ENCODE measurements at regions not wholly inside any gene's neighbourhood (a gene's known extent, or its start where the extent isn't known, plus 50 kb on each side); places are given as distances from the start of the nearest gene placed in this dataset.
"Not testable (repeated sequence)": the region's sequence is repeated elsewhere in the genome, so short reads cannot be mapped to it uniquely, and the experiment has no call there.

GRCh38 chr9:30935730-30936129 is 1448.7 kb upstream of the ACO1 start:
- Histone ChIP-seq H3K27me3 (ENCODE audit: control insufficient read depth, insufficient read depth, low read length) (no peaks in the 10 kb centered on the region), H3K9me3 (ENCODE audit: control insufficient read depth, insufficient read depth, low read depth, low read length) (no peaks in the 10 kb centered on the region), H3K4me1 (ENCODE audit: control insufficient read depth, insufficient read depth, low read length) (no peaks in the 10 kb centered on the region), H3K27ac (ENCODE audit: low read length) (no peak overlapping the region), H3K36me3 (ENCODE audit: control insufficient read depth, insufficient read depth, low read length) (no peaks in the 10 kb centered on the region), H3K4me3 (ENCODE audit: low read depth in 2 of 2, low read length in 2 of 2) (no peak overlapping the region)
- in situ Hi-C loops (cut with HindIII; ENCODE audit: low pct_unique_long_range_greater_than_20kb, low sequenced_read_pairs) (no loop called here), intact Hi-C loops (cut with micrococcal nuclease; ENCODE audit: unreplicated experiment) (no loop called here)
- CTCF ChIA-PET, result no interaction called here
- BruUV-seq (replicated peaks), result no TSS peak
- POLR2A ChIA-PET, result no interaction called here
- ATAC-seq, result no peak
- DNase-seq (ENCODE audit: low read depth, low spot score), result no peak
- TF ChIP-seq SIN3A (IDR thresholded peaks at IDR 0.05; ENCODE audit: borderline replicate concordance, insufficient read depth, low read depth, low read length), result no peak
- TF ChIP-seq POLR2AphosphoS5 (IDR thresholded peaks at IDR 0.05; ENCODE audit: low read depth, low read length), result no peak
- TF ChIP-seq TCF7L2 (IDR thresholded peaks at IDR 0.05; ENCODE audit: low read depth, low read length), result no peak
- TF ChIP-seq CTCF (IDR thresholded peaks at IDR 0.05), result no peak
- TF ChIP-seq REST (IDR thresholded peaks at IDR 0.05; ENCODE audit: insufficient read depth in 1 of 2, low read depth in 2 of 2, low read length in 1 of 2), result no peak

- in situ Hi-C loops (cut with HindIII; ENCODE audit: low pct_unique_long_range_greater_than_20kb, low sequenced_read_pairs), result no loop called here
- Histone ChIP-seq H3K36me3 (ENCODE audit: control insufficient read depth, insufficient read depth, low read length) (no peaks in the 10 kb centered on the region), H3K9me3 (ENCODE audit: control insufficient read depth, insufficient read depth, low read depth, low read length) (no peaks in the 10 kb centered on the region), H3K27ac (ENCODE audit: low read length) (no peak overlapping the region), H3K27me3 (ENCODE audit: control insufficient read depth, insufficient read depth, low read length) (no peaks in the 10 kb centered on the region), H3K4me1 (ENCODE audit: control insufficient read depth, insufficient read depth, low read length) (no peaks in the 10 kb centered on the region), H3K4me3 (ENCODE audit: low read depth in 2 of 2, low read length in 2 of 2) (no peak overlapping the region)
- ATAC-seq (no peak), DNase-seq (ENCODE audit: low read depth, low spot score) (no peak)
- ChIA-PET POLR2A (no interaction called here), CTCF (no interaction called here)
- no TSS peak for BruUV-seq (replicated peaks)
- intact Hi-C loops (cut with micrococcal nuclease; ENCODE audit: unreplicated experiment), result no loop called here
- no peak for TF ChIP-seq POLR2AphosphoS5 (IDR thresholded peaks at IDR 0.05; ENCODE audit: low read depth, low read length)
- TF ChIP-seq SIN3A (IDR thresholded peaks at IDR 0.05; ENCODE audit: borderline replicate concordance, insufficient read depth, low read depth, low read length), result no peak
- TF ChIP-seq TCF7L2 (IDR thresholded peaks at IDR 0.05; ENCODE audit: low read depth, low read length), result no peak
- no peak for TF ChIP-seq CTCF (IDR thresholded peaks at IDR 0.05)
- TF ChIP-seq REST (IDR thresholded peaks at IDR 0.05; ENCODE audit: insufficient read depth in 1 of 2, low read depth in 2 of 2, low read length in 1 of 2), result no peak
These were observed 1447.3 kb upstream of the ACO1 start for GRCh38 chr9:30937106-30937505.

GRCh38 chr9:30942852-30943251 is 1441.6 kb upstream of the ACO1 start:
- intact Hi-C loops (cut with micrococcal nuclease; ENCODE audit: unreplicated experiment); ATAC-seq; CTCF ChIA-PET: not testable (repeated sequence)

More at GRCh38 chr9:30942852-30943251, 1441.6 kb upstream of the ACO1 start:
- BruUV-seq (replicated peaks); POLR2A ChIA-PET; H3K27me3 ChIP-seq (ENCODE audit: control insufficient read depth, insufficient read depth, low read length); H3K4me1 ChIP-seq (ENCODE audit: control insufficient read depth, insufficient read depth, low read length); DNase-seq (ENCODE audit: low read depth, low spot score); H3K9me3 ChIP-seq (ENCODE audit: control insufficient read depth, insufficient read depth, low read depth, low read length); H3K27ac ChIP-seq (ENCODE audit: low read length); H3K36me3 ChIP-seq (ENCODE audit: control insufficient read depth, insufficient read depth, low read length); in situ Hi-C loops (cut with HindIII; ENCODE audit: low pct_unique_long_range_greater_than_20kb, low sequenced_read_pairs); H3K4me3 ChIP-seq (ENCODE audit: low read depth in 2 of 2, low read length in 2 of 2): not testable (repeated sequence)
